D341Med (cell line): ENCODE measurements at regions not wholly inside any gene's neighbourhood (a gene's known extent, or its start where the extent isn't known, plus 50 kb on each side); places are given as distances from the start of the nearest gene placed in this dataset.

Source experiments
- DNase-seq: peaks from one replicate; pipeline ENCODE4 v3.0.0; 2012; ENCODE audit warnings: low spot score

DNA sequence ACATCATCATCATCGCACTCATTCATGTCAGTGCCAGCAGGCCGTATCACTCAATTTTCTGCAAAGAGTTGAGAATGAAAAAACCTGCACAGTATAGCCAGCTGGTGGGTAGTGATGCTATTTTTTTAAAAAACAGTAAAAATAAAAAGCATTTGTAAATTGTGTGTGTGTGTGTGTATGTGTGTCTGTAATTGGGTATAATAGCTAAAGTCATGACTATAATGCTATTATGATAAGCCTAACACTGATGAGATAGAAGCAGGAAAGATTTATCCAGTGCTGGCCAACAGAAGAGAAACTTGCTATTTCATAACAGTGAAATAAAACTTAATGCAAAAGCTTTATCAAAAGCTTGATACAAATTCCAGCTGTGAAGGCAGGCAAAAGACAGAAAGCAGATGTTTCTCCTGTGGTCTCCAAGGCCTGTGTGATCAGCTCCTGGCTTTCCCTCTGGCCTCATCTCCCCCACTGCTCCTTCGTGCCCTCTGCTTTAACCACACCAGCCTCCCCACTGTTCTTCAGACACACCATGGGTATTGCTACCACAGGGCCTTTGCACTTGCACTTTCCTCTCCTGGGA lies 206.2 kb upstream of the IRX5 start:
- no peak for DNase-seq

DNA sequence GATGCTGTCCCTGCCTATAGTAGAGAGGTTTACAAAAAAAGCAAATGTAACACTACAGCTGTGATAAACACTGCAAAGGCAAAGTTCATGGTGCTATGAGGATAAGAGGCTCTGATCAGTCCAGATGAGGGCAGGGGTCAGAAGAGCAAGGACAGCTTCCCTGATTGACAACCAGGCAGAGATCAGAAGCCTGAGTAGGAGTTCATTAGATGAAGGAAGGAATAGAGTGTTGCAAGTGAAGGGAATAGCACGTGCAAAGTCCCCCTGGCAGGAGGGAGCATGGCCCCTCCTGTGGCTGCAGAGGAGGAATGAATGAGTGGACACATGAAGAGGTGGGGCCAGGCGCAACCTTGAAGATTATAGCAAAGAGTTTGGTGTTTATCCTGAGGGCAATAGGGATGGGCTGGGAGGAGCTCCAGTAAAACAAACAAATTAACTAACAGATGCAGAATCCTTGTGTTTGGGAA lies 208.4 kb upstream of the IRX5 start:
- no peak for DNase-seq

DNA sequence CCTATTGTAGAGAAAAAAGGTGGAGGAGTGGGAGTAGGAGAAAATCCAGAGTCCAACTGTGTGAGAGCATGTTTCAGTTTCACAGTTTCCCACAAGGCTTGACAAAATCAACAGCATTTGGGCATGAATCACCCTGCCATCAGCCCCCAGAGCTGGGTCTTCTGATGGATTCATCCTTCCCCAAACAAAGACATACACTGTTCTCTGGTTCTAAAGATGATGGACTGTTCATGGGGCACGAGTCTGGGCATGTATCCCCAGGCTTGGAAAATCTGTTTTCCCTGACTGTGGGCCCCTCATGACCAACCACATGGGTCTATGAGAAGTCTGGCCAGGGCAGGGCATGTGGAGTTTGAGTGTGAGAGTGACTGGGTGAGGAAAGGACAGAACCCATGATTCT lies 210.4 kb upstream of the IRX5 start:
- DNase-seq, result no peak

DNA sequence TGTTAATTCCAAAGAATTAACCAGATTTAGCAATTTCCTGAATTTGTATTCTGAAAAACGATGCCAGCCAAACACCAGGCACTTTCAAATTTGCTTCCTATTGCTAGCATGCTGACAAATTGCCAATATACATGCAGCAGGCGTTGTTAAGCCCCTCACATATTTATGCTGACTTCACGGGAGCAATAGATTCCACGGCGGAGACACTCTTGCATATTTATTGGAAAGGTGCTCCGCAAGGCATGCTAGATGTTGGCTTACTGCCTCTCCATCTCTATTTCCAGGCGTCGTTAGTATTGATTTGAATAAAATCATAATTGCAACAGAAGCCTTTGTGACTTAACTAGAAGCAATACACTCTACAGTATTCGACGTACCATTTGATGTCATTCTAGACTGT lies 211.0 kb upstream of the IRX5 start:
- no peak for DNase-seq

DNA sequence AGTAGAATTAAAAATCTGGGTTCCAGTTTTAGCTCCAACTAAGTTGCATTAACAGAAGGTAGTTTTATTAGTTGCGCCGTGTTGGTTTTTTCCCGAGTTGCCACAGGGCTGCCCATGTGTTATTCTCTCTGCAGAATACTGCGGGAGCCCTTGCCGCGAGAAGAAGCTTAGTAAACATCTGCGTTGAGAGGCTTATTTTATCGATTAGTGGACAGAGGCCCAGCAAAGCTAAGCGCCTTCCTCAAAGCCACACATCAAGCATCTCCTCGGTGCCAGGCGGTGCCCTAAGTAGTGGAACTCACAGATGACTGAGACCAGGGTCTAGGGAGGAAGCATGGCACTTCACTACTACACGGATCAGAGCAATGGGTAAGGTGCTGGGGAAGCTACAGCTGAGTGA lies 212.3 kb upstream of the IRX5 start:
- peak; percentile 64 for DNase-seq

DNA sequence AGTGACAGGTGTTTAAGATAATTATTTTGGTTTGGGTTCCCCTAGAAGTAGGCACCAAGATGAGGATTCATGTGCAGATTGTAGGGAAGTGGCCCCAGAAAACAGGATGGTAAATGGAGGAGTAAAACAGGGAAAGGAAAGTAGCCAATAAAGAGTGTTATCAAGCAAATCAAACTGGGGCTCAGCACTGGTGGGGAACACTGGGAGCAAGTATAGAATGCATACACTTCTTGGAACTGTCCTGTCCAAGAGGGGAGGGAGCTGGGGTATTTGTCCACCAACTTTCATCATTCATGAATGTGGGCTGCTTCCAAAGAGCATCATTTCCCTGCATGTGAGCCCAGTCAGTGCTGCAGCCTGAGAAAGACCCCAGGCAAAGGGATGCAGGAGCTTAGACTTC lies 215.7 kb upstream of the IRX5 start:
- no peak for DNase-seq

DNA sequence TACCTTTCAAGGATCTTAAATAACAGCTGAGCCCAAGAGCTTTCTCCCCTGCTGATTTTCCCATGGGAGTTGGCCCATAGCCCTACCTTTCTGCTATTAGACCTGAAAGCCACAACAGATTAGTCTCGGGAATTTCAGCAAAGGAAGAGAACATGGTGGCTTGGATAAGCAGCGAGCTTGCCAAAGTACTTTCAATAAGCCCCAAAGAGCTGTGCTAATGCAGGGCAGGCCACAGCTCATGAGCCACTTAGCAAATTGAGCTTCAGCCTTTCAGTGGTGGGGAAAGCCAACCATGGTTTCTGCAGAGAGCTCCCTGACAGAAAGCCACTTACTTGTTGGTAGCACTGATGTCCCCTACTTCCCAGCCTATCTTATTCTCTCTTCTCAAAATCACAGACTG lies 217.8 kb upstream of the IRX5 start:
- peak; percentile 78 for DNase-seq

DNA sequence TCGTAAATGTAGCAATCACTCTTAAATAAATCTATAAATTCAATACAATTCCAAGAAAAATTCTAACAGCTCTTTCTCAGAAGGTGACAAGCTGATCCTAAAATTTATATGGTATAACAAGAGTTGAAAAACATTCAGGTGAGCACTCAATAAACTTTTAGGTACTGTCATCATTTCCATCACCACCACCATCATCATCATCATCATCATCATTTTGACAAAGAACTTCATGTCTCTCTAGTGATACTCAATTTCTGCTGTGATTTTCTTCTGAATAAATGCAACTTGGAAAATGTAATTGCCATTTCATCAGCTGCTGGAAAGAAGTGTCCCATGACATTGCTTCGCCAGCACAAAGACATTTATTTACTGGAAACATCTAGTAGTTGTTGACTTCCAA lies 222.9 kb upstream of the IRX5 start:
- DNase-seq, result no peak

DNA sequence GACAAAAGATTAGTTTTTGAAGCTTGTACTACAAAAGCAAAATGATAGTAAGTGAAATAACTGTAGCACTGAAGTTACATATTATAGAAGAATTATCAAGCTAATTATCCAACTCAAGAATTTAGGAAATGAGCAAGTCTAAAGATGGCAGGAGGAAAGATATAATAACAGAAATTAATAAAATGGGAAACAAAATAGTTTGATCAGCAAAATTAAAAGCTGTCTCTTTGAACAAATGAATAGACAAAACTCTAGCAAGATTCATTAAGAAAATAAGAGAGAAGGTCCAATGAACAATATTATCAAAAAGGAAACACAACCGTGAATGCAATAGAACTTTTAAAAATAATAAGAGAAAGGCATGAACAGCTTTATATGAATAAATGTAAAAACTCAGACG lies 224.3 kb upstream of the IRX5 start:
- no peak for DNase-seq

DNA sequence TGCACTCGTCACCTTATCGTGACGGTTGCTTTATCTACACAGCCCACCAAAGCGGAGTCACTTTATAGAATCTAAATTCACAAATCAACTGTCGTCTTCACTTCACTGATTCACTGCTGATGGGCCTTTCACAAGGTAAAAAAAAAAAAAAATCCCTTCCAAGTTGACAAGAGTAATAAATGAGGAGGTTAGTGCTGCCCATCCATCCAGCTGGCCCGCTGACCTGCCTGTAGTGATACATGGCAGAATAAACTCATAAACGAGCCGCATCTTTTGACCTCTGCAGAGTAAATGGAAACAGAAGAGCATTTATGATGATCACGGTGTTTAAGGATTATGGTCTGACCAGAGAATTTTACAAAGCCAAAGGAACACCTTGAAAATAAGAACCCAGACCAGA lies 227.3 kb upstream of the IRX5 start:
- DNase-seq, result no peak

DNA sequence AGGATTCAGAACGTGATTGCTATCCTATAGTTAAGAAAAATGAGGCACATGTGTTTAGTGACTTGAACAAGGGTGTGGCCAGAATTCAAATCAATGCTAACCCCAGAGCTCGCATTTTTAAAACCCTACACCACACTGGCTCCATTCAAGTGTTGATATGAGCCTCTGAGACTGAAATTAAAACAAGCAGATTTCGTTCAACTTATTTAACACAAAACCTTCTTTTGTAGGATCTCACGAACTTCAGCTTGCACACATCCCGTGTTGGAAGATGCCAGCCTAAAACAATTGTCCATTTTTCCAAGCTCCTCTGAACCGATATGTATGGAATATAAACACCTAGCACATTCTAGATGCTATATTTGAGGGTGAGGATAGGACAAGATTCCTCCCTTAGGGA lies 231.0 kb upstream of the IRX5 start:
- DNase-seq, result no peak

DNA sequence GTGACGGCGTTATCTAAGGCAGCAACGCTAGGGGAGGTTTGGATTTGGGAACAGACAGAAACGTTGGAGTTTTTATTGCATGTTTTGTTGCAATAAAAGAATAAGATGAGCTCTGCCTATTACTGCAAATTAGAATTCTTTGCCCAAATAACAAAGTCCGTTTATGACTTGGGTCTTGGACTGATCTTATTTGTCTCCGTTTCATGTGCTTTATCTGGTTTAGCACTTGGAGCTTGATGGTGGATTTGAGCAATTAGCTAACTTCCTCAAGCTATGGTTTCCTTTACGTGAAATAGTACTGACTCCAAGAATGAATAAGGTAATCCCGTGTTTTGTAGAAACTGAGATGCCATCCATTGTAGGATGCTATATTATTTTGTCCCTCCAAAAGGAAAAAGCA lies 233.0 kb upstream of the IRX5 start:
- DNase-seq, result no peak

DNA sequence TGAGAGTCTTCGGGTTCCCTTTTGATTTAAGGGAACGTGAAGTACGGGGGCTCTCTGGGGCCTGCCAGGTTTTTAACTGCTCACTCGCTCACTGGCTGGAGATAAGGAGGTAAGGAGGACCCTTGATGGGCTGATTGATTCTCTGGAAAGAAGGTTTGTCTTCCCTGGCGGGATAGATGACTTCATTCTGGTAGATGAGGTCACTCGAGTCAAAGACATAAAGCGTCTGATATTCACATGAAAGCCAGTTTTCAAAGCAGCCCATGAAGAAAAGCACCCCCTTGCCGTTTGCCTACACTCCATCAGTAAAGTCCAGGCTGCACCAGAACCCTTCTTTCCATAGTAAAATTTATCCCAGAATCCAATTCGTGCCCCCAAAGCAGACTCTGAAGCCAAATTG lies 233.7 kb upstream of the IRX5 start:
- no peak for DNase-seq

DNA sequence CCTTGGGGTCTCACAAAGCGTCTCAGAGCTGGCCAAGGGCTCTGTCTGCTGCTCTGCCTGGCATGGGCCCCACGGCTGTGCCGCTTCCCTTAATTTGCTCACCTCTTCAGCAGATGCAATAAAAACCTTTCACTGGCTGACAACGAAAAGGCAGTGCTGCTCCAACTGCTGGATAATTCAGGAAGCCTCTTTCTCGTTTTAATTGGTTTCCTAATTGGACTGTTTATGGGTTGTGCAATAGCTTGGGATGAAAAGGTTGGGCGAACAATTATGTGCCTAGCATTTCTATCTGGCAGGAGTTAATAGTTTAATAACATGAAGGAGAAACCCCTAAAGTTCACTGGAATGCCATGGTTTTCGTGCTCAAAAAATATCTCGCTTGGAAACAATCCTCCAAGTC lies 234.1 kb upstream of the IRX5 start:
- DNase-seq, result no peak

DNA sequence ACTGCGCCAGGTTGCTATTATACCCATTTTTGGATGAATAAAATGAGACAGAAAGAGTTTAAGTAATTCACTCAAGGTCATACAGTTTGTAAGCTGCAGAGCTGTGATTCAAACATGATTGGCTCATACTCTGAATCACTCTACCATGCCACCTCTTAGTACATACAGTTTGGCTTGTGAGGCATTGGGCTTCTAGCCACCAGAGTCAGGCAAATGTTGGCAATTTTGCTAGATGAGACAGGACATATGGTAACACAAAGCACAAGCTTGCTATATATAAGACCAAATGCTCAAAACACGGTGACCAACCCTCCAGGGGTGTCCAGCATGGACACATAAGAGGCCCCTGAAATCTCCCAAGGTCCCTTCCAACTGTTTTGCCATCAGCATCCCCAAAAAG lies 236.0 kb upstream of the IRX5 start:
- no peak for DNase-seq

DNA sequence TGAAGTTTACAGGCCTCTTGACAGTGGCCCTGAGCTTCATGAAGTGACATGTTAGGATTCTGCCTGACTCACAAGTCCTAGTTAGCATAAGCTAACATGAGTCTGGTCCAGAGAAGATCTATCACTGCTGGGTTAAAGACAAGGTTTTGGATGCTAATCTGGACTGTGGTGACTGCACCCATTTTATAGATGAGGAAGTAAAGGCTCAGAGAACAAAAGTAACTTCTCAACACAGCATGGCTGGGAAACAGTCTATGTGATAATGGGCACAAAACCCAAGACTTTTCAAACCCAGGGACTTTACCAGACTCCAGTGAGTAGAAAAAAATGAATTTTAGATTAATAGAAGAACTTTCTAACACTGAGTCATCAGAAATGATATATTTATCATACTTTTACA lies 236.8 kb upstream of the IRX5 start:
- no peak for DNase-seq

DNA sequence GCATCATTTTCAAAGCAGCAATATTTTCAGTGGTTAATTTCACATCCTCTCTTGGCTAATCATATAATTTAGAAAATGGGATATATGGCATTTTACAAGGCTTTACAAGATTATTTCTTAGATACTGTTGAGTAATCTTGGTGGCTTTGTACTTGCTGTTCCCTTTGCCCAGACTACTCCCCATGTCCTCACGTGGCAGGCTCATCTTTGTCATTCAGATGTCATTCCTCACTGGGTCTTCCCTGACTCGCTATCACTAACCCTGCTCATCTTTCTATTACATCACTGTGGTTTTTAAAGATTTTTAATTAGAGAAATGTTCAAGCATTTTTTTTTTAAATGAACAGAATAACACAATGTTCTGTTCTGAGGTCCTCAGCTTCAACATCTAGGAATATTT lies 240.0 kb upstream of the IRX5 start:
- DNase-seq, result no peak

DNA sequence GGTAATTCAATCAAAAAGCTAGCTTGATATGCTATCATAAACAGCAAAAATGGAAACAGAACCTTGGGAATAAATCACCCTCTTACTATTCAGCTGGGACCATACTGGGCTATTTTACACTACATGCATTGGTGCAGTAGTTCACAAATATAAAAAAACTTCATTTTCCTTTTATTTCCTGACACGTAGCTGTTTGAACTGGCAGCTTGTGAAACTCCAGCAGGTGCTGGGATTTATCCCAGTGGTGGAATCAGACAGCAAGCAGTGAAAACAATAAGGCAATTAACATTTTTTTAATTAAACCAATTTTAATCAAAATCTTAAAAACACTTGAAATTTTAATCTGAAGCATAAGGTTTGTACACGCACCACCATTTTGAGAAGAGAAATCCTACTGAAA lies 240.4 kb upstream of the IRX5 start:
- DNase-seq, result no peak

DNA sequence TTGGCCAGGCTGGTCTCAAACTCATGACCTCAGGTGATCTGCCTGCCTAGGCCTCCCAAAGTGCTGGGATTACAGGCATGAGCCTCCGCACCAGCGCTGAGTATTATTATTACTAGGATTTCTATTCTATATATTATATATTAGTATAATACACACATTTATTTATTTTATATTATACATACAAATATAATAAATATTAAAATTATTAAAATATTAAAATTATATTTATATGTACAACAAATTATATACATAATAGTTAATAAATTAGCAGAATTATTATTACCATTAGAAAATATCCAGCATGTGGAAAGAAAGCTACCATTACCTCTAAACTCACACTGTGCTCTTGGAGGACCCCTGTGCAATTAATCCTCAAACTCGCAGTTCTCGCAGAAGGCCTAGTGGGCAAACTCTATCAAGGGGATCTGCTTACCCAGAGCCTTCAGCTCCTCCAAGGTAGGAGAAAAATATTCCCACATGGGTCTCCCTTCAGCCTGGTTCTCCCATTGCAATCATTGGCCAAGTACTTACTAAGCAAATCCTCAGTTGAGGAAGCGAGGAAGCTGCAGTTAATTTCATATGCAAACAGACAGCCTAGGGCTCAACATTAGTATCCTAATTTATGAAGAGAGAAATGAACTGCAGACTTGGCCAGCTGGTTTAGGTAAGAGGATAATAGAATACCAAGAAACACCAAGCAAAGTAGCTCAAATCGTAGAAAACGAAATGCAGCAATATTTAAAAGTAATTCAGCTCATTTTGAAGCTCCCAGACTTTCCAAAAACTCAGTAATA lies 241.4 kb upstream of the IRX5 start:
- DNase-seq, result no peak

DNA sequence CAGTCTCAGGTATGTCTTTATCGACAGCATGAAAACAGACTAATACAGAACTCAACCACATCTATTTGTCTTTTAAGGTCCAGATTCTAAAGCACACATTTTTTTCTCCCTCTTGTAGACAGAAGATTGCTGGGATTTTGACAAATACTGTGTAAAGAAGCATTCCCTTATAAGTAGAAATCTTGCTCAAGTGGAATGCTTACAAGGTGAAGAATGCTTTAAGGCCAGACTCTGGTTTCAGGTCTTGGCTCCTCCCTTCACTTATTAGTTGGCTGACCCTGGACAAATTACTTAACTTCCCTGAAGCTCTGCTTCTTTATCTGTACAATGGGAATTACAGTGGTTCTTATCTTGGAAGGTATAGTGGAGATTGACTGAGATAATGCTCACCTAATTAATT lies 242.3 kb upstream of the IRX5 start:
- DNase-seq, result no peak

DNA sequence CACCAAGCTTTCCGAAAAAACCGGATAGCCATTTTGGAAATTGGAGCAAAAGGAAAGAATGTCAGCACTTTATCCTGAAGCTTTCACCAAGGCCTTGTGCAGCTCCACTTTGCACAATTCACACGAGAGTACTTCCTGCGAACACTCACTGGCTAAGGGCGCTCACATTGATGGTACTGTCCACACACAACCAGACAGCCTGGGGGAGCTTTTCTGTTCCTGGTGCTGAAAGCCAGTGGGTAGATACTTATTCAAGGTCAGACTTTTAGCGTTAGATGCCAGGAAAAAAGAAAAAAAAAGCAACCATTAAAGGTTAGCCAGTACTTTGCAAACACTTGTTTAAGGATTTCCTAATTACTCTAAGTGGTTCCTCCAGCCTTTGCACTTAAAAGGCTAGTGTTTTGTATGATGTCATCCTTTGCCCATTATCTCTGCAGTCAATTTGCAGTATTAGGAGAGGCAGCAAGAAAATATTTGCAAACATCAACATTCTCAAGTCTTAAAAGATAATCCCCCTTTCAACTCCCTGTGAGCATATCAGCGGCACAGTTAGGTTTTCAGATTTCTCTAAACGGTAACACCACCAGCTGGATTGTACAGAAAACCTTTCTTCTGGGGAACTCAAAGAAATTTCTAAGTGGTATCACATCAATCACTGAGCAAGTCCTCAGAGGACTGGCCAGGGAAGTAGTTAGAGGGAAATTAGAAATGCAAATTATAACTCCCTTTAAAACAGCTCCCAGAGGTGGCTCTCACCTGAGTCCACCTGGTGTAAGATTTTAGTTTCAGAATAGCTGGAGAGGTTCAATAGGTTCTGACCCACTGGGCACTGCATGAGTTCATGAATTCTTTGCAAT lies 243.4 kb upstream of the IRX5 start:
- DNase-seq, result peak; percentile 31

DNA sequence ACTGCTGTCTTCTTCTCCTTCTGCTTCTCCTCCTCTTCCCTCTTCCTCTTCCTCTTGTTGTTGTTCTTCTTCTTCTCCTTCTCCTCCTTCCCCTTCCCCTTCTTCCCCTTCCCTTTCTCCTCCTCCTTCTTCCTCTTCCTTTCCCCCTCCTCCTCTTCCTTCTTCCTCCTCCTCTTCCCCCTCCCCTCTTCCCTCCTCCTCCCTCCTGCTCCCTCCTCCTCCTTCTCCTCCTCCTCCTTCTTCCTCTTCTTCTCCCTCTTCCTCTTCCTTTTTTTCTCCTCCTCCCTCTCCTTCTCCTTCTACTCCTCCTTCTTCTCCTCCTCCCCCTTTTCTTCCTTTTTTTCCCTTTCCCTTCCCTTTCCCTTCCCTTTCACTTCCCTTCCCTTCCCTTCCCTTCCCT lies 245.0 kb upstream of the IRX5 start:
- no peak for DNase-seq

DNA sequence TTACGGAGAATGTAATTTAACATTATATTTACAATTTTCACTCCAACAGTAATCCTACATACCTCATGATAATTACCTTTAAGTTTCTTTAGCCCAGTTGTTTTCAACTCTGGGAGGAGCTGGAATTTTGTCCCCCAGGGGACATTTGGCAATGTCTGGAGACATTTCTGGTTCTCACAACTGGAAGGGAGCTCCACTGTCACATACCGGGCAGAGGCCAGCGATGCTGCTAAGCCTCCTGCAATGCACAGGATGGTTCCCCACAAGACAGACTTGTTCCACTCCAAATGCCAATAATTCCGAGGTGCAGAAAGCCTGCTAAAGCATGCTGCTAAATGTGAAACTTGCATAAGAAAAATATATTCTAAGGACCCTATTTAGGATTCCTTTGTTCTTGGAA lies 251.1 kb upstream of the IRX5 start:
- no peak for DNase-seq
